ENCODE measurements at regions not wholly inside any gene's neighbourhood (a gene's known extent, or its start where the extent isn't known, plus 50 kb on each side); places are given as distances from the start of the nearest gene placed in this dataset.

DNA sequence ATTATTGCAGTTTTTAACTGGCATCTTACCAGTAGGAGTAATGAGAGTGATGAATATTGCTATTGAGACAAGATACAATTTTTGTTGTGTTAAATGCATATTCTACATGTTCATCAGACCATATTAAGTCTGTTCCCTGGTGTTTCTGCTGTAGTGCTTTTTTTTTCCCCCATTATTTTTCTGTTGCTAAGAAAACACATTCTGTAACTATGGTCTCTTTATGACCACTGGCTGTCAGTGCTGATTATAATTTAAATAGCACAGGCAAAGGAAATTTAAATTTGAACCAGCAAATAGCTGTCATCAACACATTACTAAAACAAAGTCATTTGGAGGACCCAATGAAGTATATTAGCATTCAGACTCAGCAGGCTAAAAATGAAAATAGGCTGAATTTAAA is 98.3 kb upstream of the ANKRD50 start:
- TF ChIP-seq CTCF (IDR thresholded peaks at IDR 0.05) (no peak), POLR2AphosphoS5 (IDR thresholded peaks at IDR 0.05) (no peak), POLR2A (IDR thresholded peaks at IDR 0.05) (no peak)

All from transverse colon (tissue), 4 donors.